Uterus (tissue), 2 donors: ENCODE measurements at regions not wholly inside any gene's neighbourhood (a gene's known extent, or its start where the extent isn't known, plus 50 kb on each side); places are given as distances from the start of the nearest gene placed in this dataset.

Source experiments
- CTCF ChIP-seq, 4 experiments: fragments of 200-600 bp in 2 of 4; fragments of 450-650 bp in 2 of 4; sonication (generic) in 2 of 4; IDR thresholded peaks; one replicate each; pipeline ENCODE4 v1.5.1; 2016 to 2019; ENCODE audit warnings: antibody characterized with exemption in 4 of 4, mild to moderate bottlenecking in 2 of 4, moderate library complexity in 1 of 4
- POLR2A ChIP-seq, 2 donors: fragments of 450-650 bp; IDR thresholded peaks; one replicate each; pipeline ENCODE4 v1.6.1; 2016; ENCODE audit warnings: antibody characterized with exemption in 2 of 2, mild to moderate bottlenecking in 1 of 2, moderate library complexity in 1 of 2

- TF ChIP-seq CTCF (IDR thresholded peaks at IDR 0.05): no peak
- no peak for TF ChIP-seq POLR2A (IDR thresholded peaks at IDR 0.05)
Observed at GRCh38 chr1:5645929-5646328, 346.3 kb downstream of the NPHP4 start.
